ENCODE measurements at regions not wholly inside any gene's neighbourhood (a gene's known extent, or its start where the extent isn't known, plus 50 kb on each side); places are given as distances from the start of the nearest gene placed in this dataset.
"Not testable (repeated sequence)": the region's sequence is repeated elsewhere in the genome, so short reads cannot be mapped to it uniquely, and the experiment has no call there.

GRCh38 chr7:149991652-149992302 is 118.0 kb downstream of the ATP6V0E2 start:
- TF ChIP-seq YY1 (IDR thresholded peaks at IDR 0.05; ENCODE audit: insufficient read depth, insufficient read length); SUZ12 (IDR thresholded peaks at IDR 0.05; ENCODE audit: extremely low read depth, insufficient read depth, insufficient read length): not testable (repeated sequence)
